SK-N-SH treated with all-trans-retinoic acid at 6 μM for 48 hours (cell line): ENCODE measurements at regions not wholly inside any gene's neighbourhood (a gene's known extent, or its start where the extent isn't known, plus 50 kb on each side); places are given as distances from the start of the nearest gene placed in this dataset.

Experiments used
- PATZ1 ChIP-seq: fragments of 250-450 bp; sonication (Bioruptor Pico); IDR thresholded peaks from 2 replicates; pipeline ENCODE4 v1.8.0; 2020; ENCODE audit warnings: mild to moderate bottlenecking, moderate library complexity, borderline replicate concordance
- RARB ChIP-seq: fragments of 250-450 bp; sonication (Bioruptor Pico); IDR thresholded peaks from 2 replicates; pipeline ENCODE4 v1.8.0; 2021; ENCODE audit warnings: mild to moderate bottlenecking, moderate library complexity
- SNAI2 ChIP-seq: fragments of 250-450 bp; sonication (Bioruptor Pico); IDR thresholded peaks from 2 replicates; pipeline ENCODE4 v1.5.0; 2020; ENCODE audit warnings: mild to moderate bottlenecking, moderate library complexity

GRCh38 chr10:78906734-78907390, 161.9 kb upstream of the ZMIZ1 start:
- TF ChIP-seq PATZ1 (CRISPR knock-in tag) (no peak), SNAI2 (CRISPR knock-in tag) (no peak), RARB (CRISPR knock-in tag) (no peak)
